ENCODE measurements at regions not wholly inside any gene's neighbourhood (a gene's known extent, or its start where the extent isn't known, plus 50 kb on each side); places are given as distances from the start of the nearest gene placed in this dataset.
"Not testable (repeated sequence)": the region's sequence is repeated elsewhere in the genome, so short reads cannot be mapped to it uniquely, and the experiment has no call there.

- DNase-seq: peak; percentile 9
These were observed 50.6 kb upstream of the NKD1 start for GRCh38 chr16:50497592-50497991.

- DNase-seq: no peak
These were observed 51.2 kb upstream of the NKD1 start for GRCh38 chr16:50496990-50497389.

- no peak for DNase-seq
These were observed 52.5 kb upstream of the NKD1 start for GRCh38 chr16:50495673-50496072.

GRCh38 chr16:50494501-50495491, 53.4 kb upstream of the NKD1 start:
- no peak for DNase-seq

- no peak for DNase-seq
These were observed 56.7 kb upstream of the NKD1 start for GRCh38 chr16:50491516-50491915.

GRCh38 chr16:50490828-50491227, 57.4 kb upstream of the NKD1 start:
- DNase-seq: no peak

- DNase-seq: no peak
These were observed 59.0 kb upstream of the NKD1 start for GRCh38 chr16:50489182-50489581.

GRCh38 chr16:50487528-50487927, 60.7 kb upstream of the NKD1 start:
- no peak for DNase-seq

GRCh38 chr16:50486162-50486561, 62.0 kb upstream of the NKD1 start:
- not testable (repeated sequence) for DNase-seq

- DNase-seq: no peak
These were observed 63.0 kb upstream of the NKD1 start for GRCh38 chr16:50485232-50485631.

- no peak for DNase-seq
These were observed 65.9 kb upstream of the NKD1 start for GRCh38 chr16:50482271-50482670.

- no peak for DNase-seq
These were observed 68.0 kb upstream of the NKD1 start for GRCh38 chr16:50480206-50480605.

GRCh38 chr16:50479771-50480170, 68.4 kb upstream of the NKD1 start:
- DNase-seq: no peak

- no peak for DNase-seq
These were observed 69.4 kb upstream of the NKD1 start for GRCh38 chr16:50478773-50479149.

- DNase-seq: no peak
These were observed 70.0 kb upstream of the NKD1 start for GRCh38 chr16:50478075-50478772.

GRCh38 chr16:50476486-50477255, 71.5 kb upstream of the NKD1 start:
- DNase-seq: no peak

- no peak for DNase-seq
These were observed 73.0 kb upstream of the NKD1 start for GRCh38 chr16:50475170-50475569.

- no peak for DNase-seq
These were observed 74.1 kb upstream of the NKD1 start for GRCh38 chr16:50474138-50474537.

- peak; percentile 4 for DNase-seq
These were observed 74.7 kb upstream of the NKD1 start for GRCh38 chr16:50473356-50473945.

- DNase-seq: no peak
These were observed 75.7 kb upstream of the NKD1 start for GRCh38 chr16:50472472-50472871.

- DNase-seq: no peak
These were observed 77.5 kb upstream of the NKD1 start for GRCh38 chr16:50470687-50471086.

GRCh38 chr16:50469744-50470321, 78.4 kb upstream of the NKD1 start:
- no peak for DNase-seq

All from dermis blood vessel endothelial cell (primary cell).